ENCODE measurements at regions not wholly inside any gene's neighbourhood (a gene's known extent, or its start where the extent isn't known, plus 50 kb on each side); places are given as distances from the start of the nearest gene placed in this dataset.
"Not testable (repeated sequence)": the region's sequence is repeated elsewhere in the genome, so short reads cannot be mapped to it uniquely, and the experiment has no call there.

DNA sequence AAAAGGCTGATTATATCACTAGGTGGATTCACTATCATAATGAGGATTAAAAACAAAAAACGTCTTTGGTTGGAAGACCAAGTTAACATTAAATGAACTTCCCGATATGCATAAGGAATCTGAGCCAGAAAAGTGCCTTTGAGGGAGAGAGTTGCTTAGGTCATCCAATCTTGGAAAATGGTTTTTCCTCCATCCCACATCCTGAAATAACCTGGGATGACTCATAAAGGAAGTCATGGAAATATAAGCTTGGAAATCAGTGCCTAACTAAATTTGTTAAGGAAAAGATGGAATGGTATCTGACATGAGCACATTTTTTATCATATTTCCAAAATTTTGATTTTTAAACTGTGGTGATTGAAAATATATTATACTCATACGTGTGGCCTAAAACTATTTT is 66.0 kb downstream of the KBTBD8 start:
- no peak overlapping the region for H3K27ac ChIP-seq

GRCh38 chr3:67067251-67067650 is 69.1 kb downstream of the KBTBD8 start:
- WGBS, 2 donors, result 86 to 88% methylated on average over 4 of the region's 4 CpGs
- intact Hi-C loops (cut with DNase I; ENCODE audit: low total_unique reads), result no loop called here
- TF ChIP-seq CTCF (IDR thresholded peaks at IDR 0.05) (no peak), POLR2A (IDR thresholded peaks at IDR 0.05) (no peak)

More for the DNA sequence above, 66.0 kb downstream of the KBTBD8 start:
- 70 to 75% methylated on average over 3 of the region's 3 CpGs for WGBS, 2 donors
- intact Hi-C loops (cut with DNase I; ENCODE audit: low total_unique reads), result no loop called here
- H3K4me1 ChIP-seq, result no peaks in the 10 kb centered on the region
- DNase-seq, result no peak
- no peak for TF ChIP-seq CTCF (IDR thresholded peaks at IDR 0.05)
- TF ChIP-seq POLR2A (IDR thresholded peaks at IDR 0.05), result no peak
- H3K36me3 ChIP-seq (ENCODE audit: low read depth, missing control alignments), result no peaks in the 10 kb centered on the region
- H3K27me3 ChIP-seq, result no peaks in the 10 kb centered on the region
- no peaks in the 10 kb centered on the region for H3K9me3 ChIP-seq
- no peak overlapping the region for H3K4me3 ChIP-seq

DNA sequence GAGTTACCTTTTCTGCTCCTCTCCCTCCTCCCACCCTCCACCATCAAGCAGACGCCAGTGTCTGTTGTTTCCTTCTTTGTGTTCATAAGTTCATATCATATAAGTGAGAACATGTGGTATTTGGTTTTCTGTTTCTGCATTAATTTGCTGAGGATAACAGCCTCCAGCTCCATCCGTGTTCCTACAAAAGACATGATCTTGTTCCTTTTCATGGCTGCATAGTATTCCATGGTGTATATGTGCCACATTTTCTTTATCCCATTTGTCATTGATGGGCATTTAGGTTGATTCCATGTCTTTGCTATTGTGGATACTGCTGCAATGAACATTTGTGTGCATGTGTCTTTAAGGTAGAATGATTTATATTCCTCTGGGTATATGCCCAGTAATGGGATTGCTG is 74.5 kb downstream of the KBTBD8 start:
- H3K27me3 ChIP-seq; H3K9me3 ChIP-seq; H3K4me1 ChIP-seq; H3K27ac ChIP-seq; H3K36me3 ChIP-seq (ENCODE audit: low read depth, missing control alignments); DNase-seq; intact Hi-C loops (cut with DNase I; ENCODE audit: low total_unique reads); H3K4me3 ChIP-seq: not testable (repeated sequence)
- WGBS, 2 donors, result 91 to 94% methylated on average over 2 of the region's 2 CpGs

More at GRCh38 chr3:67067251-67067650, 69.1 kb downstream of the KBTBD8 start:
- no peaks in the 10 kb centered on the region for H3K9me3 ChIP-seq
- H3K4me3 ChIP-seq, result no peak overlapping the region
- DNase-seq, result no peak
- H3K36me3 ChIP-seq (ENCODE audit: low read depth, missing control alignments), result no peaks in the 10 kb centered on the region
- no peak overlapping the region for H3K27ac ChIP-seq
- H3K27me3 ChIP-seq, result no peaks in the 10 kb centered on the region
- no peaks in the 10 kb centered on the region for H3K4me1 ChIP-seq

GRCh38 chr3:67073812-67074211 is 75.7 kb downstream of the KBTBD8 start:
- intact Hi-C loops (cut with DNase I; ENCODE audit: low total_unique reads), result no loop called here
- no peak for DNase-seq
- WGBS, 2 donors, result 84 to 96% methylated on average over 1 of the region's 1 CpG
- H3K27ac ChIP-seq, result no peak overlapping the region
- no peaks in the 10 kb centered on the region for H3K36me3 ChIP-seq (ENCODE audit: low read depth, missing control alignments)
- no peak overlapping the region for H3K4me3 ChIP-seq
- no peaks in the 10 kb centered on the region for H3K9me3 ChIP-seq
- TF ChIP-seq POLR2A (IDR thresholded peaks at IDR 0.05), result no peak
- no peak for TF ChIP-seq CTCF (IDR thresholded peaks at IDR 0.05)
- no peaks in the 10 kb centered on the region for H3K4me1 ChIP-seq
- no peaks in the 10 kb centered on the region for H3K27me3 ChIP-seq

DNA sequence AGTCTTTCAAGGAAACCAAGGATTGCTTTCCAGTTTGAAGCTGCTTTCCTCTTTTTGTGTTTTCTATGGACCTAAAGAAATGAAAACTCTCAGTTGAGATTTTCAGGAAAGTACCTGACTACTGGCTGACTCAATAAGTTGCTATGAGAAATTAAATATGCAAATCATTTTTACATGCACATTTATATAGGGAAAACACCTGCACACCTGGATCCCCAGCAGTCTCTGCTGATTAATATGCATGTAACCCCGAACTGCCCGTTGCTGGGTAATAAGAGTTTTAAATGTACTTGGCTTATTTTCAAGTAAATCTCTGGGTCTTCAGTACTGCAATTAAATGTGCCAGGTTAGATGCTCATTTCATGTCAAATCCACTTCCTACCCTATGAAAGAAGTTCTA is 77.2 kb downstream of the KBTBD8 start:
- no peak for DNase-seq
- WGBS, 2 donors, result 93% methylated on average over 2 of the region's 2 CpGs
- intact Hi-C loops (cut with DNase I; ENCODE audit: low total_unique reads), result no loop called here

More for the DNA sequence above, 77.2 kb downstream of the KBTBD8 start:
- no peak overlapping the region for H3K27ac ChIP-seq
- H3K4me3 ChIP-seq, result no peak overlapping the region
- H3K27me3 ChIP-seq, result no peaks in the 10 kb centered on the region
- no peak for TF ChIP-seq CTCF (IDR thresholded peaks at IDR 0.05)
- H3K36me3 ChIP-seq (ENCODE audit: low read depth, missing control alignments), result no peaks in the 10 kb centered on the region
- H3K9me3 ChIP-seq, result no peaks in the 10 kb centered on the region
- H3K4me1 ChIP-seq, result no peaks in the 10 kb centered on the region
